ENCODE measurements at regions not wholly inside any gene's neighbourhood (a gene's known extent, or its start where the extent isn't known, plus 50 kb on each side); places are given as distances from the start of the nearest gene placed in this dataset.

DNA sequence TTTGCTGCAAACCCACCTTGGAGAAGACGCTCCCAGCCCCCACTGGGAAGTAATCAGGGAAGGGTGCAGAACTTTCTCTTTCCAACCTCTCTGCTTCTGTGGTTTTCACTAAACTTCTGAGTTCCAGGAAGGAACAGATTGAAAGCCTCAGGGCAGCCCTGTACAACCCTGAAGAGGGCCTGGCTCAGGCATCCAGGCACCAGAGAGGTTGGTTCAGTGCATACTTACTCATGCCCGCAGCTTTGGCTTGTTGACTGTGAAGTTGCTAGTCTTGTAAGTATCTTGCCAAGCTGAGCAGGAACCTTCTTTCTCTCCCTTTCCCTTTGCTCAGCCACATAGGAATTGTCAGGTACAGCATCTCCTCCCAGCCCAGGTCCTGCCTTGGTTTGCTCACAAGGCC lies 272.2 kb upstream of the FOXQ1 start:
- H3K36me3 ChIP-seq (ENCODE audit: low read depth): no peaks in the 10 kb centered on the region
- H3K79me2 ChIP-seq (ENCODE audit: insufficient read depth): no peaks in the 10 kb centered on the region
- no peaks in the 10 kb centered on the region for H3K9me2 ChIP-seq (ENCODE audit: insufficient read depth)
- DNase-seq: no peak
- no peaks in the 10 kb centered on the region for H4K20me1 ChIP-seq (ENCODE audit: insufficient read depth)
- no peak overlapping the region for H3K9ac ChIP-seq
- H3K4me3 ChIP-seq: no peak overlapping the region
- no peaks in the 10 kb centered on the region for H3K9me3 ChIP-seq (ENCODE audit: low read depth)
- no peaks in the 10 kb centered on the region for H3K4me1 ChIP-seq (ENCODE audit: insufficient read depth)
- no peaks in the 10 kb centered on the region for H3F3A ChIP-seq (ENCODE audit: insufficient read depth)
- TF ChIP-seq EZH2 (IDR thresholded peaks at IDR 0.05; ENCODE audit: insufficient read depth, poor library complexity, severe bottlenecking): no peak
- TF ChIP-seq EZH2phosphoT487 (IDR thresholded peaks at IDR 0.05; ENCODE audit: insufficient read depth, low read depth): no peak
- peaks cover 64% of the 10 kb centered on the region for H3K27me3 ChIP-seq (replicated peaks; ENCODE audit: insufficient read depth)
- 78 to 87% methylated on average over 2 of the region's 2 CpGs for whole genome bisulfite sequencing, 2 experiments (ENCODE audit: low coverage in 1 of 2, low lambda C conversion rate in 2 of 2, missing lambda C conversion rate in 2 of 2)
- H3K4me2 ChIP-seq (ENCODE audit: unreplicated experiment): no peak overlapping the region
- H3K27ac ChIP-seq: no peak overlapping the region
- in situ Hi-C loops (cut with MboI): no loop called here
- no peak overlapping the region for H2AFZ ChIP-seq

DNA sequence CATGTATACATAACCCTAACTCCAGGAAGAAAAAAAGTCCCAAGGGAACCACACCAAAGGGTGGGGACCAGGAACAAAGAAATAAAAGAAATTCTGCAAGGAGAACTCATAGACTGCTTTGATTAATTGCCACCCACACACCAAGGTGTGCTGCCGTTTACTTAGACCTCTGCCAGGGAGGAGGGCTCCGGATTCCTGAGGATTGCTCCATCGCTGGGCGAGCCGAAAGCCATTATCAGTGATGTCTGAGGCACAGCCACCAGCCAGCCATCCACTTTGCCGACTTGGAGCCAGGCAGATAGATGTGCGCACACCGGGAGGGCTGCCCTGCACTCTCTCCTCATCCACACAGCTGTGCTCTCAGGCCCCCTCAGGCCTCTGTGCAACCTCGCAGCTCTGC lies 272.7 kb upstream of the FOXQ1 start:
- no peaks in the 10 kb centered on the region for H3K9me2 ChIP-seq (ENCODE audit: insufficient read depth)
- 87 to 90% methylated on average over 9 of the region's 9 CpGs for WGBS, 2 experiments (ENCODE audit: low coverage in 1 of 2, low lambda C conversion rate in 2 of 2, missing lambda C conversion rate in 2 of 2)
- no peak for DNase-seq
- no peaks in the 10 kb centered on the region for H3K4me1 ChIP-seq (ENCODE audit: insufficient read depth)
- H3K9me3 ChIP-seq (ENCODE audit: low read depth): no peaks in the 10 kb centered on the region
- no peaks in the 10 kb centered on the region for H4K20me1 ChIP-seq (ENCODE audit: insufficient read depth)
- no peaks in the 10 kb centered on the region for H3F3A ChIP-seq (ENCODE audit: insufficient read depth)
- H3K27me3 ChIP-seq (replicated peaks; ENCODE audit: insufficient read depth): peaks cover 58% of the 10 kb centered on the region
- H3K27ac ChIP-seq: no peak overlapping the region
- H3K4me2 ChIP-seq (ENCODE audit: unreplicated experiment): no peak overlapping the region
- in situ Hi-C loops (cut with MboI): no loop called here
- H3K9ac ChIP-seq: no peak overlapping the region
- no peaks in the 10 kb centered on the region for H3K79me2 ChIP-seq (ENCODE audit: insufficient read depth)
- H2AFZ ChIP-seq: no peak overlapping the region
- no peak for TF ChIP-seq EZH2 (IDR thresholded peaks at IDR 0.05; ENCODE audit: insufficient read depth, poor library complexity, severe bottlenecking)
- TF ChIP-seq EZH2phosphoT487 (IDR thresholded peaks at IDR 0.05; ENCODE audit: insufficient read depth, low read depth): no peak
- no peaks in the 10 kb centered on the region for H3K36me3 ChIP-seq (ENCODE audit: low read depth)
- H3K4me3 ChIP-seq: no peak overlapping the region

DNA sequence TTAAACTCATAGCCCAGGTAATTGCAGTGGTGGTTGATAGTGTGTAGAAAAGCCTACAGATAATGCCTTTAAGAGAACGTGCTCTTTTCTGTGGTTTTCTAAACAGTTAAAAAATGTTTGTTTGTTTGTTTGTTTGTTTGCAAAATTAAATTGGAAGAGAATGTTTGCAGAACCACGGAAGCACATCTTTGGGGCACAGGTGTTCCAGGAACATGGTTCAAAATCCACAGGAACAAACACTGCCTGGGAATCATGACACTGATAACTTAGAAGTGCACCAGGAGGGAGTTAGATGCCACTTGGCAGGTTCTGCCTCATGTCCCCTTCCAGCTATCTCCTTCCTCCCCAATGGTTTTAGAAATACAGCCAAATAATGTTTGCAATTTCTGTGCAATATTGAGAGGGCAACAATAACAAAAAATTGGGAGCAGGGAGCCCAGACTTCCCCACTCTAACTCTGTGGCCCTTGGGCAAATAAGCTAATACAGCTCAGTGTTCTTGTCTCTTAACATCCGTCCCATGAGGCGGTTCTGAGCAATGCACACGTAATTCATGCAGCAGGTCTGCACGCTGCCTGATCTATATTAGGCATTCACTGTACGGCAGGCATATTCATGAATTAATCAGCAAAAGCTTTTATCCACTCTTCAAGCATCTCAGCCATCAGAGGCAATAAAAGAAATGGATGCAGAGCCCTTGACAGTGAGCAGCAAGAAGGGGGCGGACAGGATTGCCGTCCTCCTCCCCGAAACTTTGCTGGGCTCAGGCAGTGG lies 274.3 kb upstream of the FOXQ1 start:
- H3K27ac ChIP-seq: no peak overlapping the region
- H4K20me1 ChIP-seq (ENCODE audit: insufficient read depth): no peaks in the 10 kb centered on the region
- no peak overlapping the region for H2AFZ ChIP-seq
- H3F3A ChIP-seq (ENCODE audit: insufficient read depth): no peaks in the 10 kb centered on the region
- H3K4me1 ChIP-seq (ENCODE audit: insufficient read depth): no peaks in the 10 kb centered on the region
- H3K79me2 ChIP-seq (ENCODE audit: insufficient read depth): no peaks in the 10 kb centered on the region
- no peak overlapping the region for H3K4me3 ChIP-seq
- no peaks in the 10 kb centered on the region for H3K9me3 ChIP-seq (ENCODE audit: low read depth)
- no peaks in the 10 kb centered on the region for H3K36me3 ChIP-seq (ENCODE audit: low read depth)
- in situ Hi-C loops (cut with MboI): no loop called here
- WGBS, 2 experiments (ENCODE audit: low coverage in 1 of 2, low lambda C conversion rate in 2 of 2, missing lambda C conversion rate in 2 of 2): 82 to 83% methylated on average over 10 of the region's 10 CpGs
- no peak for DNase-seq
- H3K9me2 ChIP-seq (ENCODE audit: insufficient read depth): no peaks in the 10 kb centered on the region
- no peak for TF ChIP-seq EZH2phosphoT487 (IDR thresholded peaks at IDR 0.05; ENCODE audit: insufficient read depth, low read depth)
- no peak for TF ChIP-seq EZH2 (IDR thresholded peaks at IDR 0.05; ENCODE audit: insufficient read depth, poor library complexity, severe bottlenecking)
- H3K4me2 ChIP-seq (ENCODE audit: unreplicated experiment): no peak overlapping the region
- H3K27me3 ChIP-seq (replicated peaks; ENCODE audit: insufficient read depth): peaks cover 44% of the 10 kb centered on the region
- H3K9ac ChIP-seq: no peak overlapping the region

DNA sequence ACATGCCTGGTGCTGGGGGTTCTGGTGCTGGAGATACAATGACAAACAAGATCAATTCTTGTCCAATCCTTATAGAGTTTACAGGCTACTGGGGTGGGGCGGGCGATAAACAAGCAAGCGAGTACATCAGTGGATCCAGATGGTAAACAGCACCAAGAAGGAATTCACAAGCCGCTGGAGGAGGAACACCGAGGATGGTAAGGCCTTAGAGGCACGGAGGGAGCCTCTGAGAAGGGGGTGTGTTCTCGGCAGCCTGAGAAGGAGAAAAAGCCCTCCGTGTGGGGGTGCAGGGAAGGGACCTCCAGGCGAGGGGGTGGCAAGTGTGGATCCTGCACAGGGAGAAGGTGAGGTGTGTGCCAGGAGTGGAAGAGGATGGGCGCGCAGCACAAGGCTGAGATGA lies 276.5 kb upstream of the FOXQ1 start:
- H3K4me1 ChIP-seq (ENCODE audit: insufficient read depth): no peaks in the 10 kb centered on the region
- H4K20me1 ChIP-seq (ENCODE audit: insufficient read depth): no peaks in the 10 kb centered on the region
- no peak overlapping the region for H3K27ac ChIP-seq
- TF ChIP-seq EZH2phosphoT487 (IDR thresholded peaks at IDR 0.05; ENCODE audit: insufficient read depth, low read depth): no peak
- no peak for TF ChIP-seq EZH2 (IDR thresholded peaks at IDR 0.05; ENCODE audit: insufficient read depth, poor library complexity, severe bottlenecking)
- H3K9me2 ChIP-seq (ENCODE audit: insufficient read depth): no peaks in the 10 kb centered on the region
- DNase-seq: no peak
- H3K9me3 ChIP-seq (ENCODE audit: low read depth): no peaks in the 10 kb centered on the region
- in situ Hi-C loops (cut with MboI): no loop called here
- peaks cover 28% of the 10 kb centered on the region; the same call in 1 of the 2 replicates for H3K27me3 ChIP-seq (replicated peaks; ENCODE audit: insufficient read depth)
- no peaks in the 10 kb centered on the region for H3K79me2 ChIP-seq (ENCODE audit: insufficient read depth)
- 64 to 66% methylated on average over 11 of the region's 11 CpGs for WGBS, 2 experiments (ENCODE audit: low coverage in 1 of 2, low lambda C conversion rate in 2 of 2, missing lambda C conversion rate in 2 of 2)
- no peak overlapping the region for H3K4me3 ChIP-seq
- H3K36me3 ChIP-seq (ENCODE audit: low read depth): no peaks in the 10 kb centered on the region
- H3K9ac ChIP-seq: no peak overlapping the region
- no peaks in the 10 kb centered on the region for H3F3A ChIP-seq (ENCODE audit: insufficient read depth)
- no peak overlapping the region for H3K4me2 ChIP-seq (ENCODE audit: unreplicated experiment)
- no peak overlapping the region for H2AFZ ChIP-seq

All from GM23248 (cell line).